ENCODE measurements at regions not wholly inside any gene's neighbourhood (a gene's known extent, or its start where the extent isn't known, plus 50 kb on each side); places are given as distances from the start of the nearest gene placed in this dataset.

DNA sequence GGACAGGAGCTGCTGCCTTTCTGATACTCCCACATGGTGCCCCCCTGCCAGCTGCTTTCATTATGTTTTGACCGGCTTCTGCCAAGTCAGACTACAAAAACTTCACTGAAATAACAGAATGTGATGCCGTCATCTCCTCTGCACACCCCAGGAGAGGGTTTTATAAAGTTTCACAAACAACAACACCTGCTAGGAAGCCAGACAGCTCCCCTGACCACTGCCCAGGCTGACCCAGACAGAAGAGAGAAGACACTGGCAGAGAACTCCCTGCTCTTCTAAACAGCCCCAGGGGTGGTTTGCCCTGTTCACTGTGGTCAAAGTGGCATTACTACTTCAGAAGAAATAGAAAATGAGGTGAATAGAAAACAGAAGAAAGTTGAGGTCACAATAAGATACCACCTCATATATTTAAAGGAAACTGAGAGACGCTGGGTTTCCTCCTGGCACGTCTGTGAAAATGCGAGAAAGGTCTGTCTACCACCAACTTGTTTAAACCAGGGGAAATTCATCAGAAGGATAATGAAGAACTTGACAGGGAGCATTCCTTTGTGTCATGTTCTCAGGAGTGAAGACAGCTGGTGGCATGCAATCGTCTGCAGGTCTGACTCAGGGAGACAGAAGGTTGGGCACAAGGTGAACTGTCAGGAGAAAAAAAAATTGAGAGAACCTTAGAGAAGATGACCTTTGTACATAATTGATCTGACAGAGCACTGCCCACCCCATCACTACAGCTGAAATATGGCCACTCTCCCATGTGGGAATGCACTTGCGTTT lies 119.0 kb upstream of the NFIA start:
- no peak for DNase-seq (ENCODE audit: low spot score in 2 of 2)
- 72 to 73% methylated on average over 7 of the region's 7 CpGs for WGBS, 2 donors
- TF ChIP-seq, protein P1, sequence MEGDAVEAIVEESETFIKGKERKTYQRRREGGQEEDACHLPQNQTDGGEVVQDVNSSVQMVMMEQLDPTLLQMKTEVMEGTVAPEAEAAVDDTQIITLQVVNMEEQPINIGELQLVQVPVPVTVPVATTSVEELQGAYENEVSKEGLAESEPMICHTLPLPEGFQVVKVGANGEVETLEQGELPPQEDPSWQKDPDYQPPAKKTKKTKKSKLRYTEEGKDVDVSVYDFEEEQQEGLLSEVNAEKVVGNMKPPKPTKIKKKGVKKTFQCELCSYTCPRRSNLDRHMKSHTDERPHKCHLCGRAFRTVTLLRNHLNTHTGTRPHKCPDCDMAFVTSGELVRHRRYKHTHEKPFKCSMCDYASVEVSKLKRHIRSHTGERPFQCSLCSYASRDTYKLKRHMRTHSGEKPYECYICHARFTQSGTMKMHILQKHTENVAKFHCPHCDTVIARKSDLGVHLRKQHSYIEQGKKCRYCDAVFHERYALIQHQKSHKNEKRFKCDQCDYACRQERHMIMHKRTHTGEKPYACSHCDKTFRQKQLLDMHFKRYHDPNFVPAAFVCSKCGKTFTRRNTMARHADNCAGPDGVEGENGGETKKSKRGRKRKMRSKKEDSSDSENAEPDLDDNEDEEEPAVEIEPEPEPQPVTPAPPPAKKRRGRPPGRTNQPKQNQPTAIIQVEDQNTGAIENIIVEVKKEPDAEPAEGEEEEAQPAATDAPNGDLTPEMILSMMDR (IDR thresholded peaks at IDR 0.05) = no peak
- TF ChIP-seq POLR2A (IDR thresholded peaks at IDR 0.05) = no peak
- intact Hi-C loops (cut with DNase I; ENCODE audit: low total_unique reads) = loop anchor here (10.0 kb wide), 1 partner anchor 989 kb away; no protein-coding TSS in a partner anchor
- no peak overlapping the region for H3K4me3 ChIP-seq (ENCODE audit: low read depth, poor library complexity, severe bottlenecking)

- no peak for DNase-seq (ENCODE audit: low spot score in 2 of 2)
- intact Hi-C loops (cut with DNase I; ENCODE audit: low total_unique reads) = loop anchor here (10.0 kb wide), 1 partner anchor 986 kb away; no protein-coding TSS in a partner anchor
- no peak overlapping the region for H3K4me3 ChIP-seq (ENCODE audit: low read depth, poor library complexity, severe bottlenecking)
- TF ChIP-seq POLR2A (IDR thresholded peaks at IDR 0.05) = no peak
- TF ChIP-seq, protein P1 (IDR thresholded peaks at IDR 0.05) = no peak
- WGBS, 2 donors = 75 to 83% methylated on average over 2 of the region's 2 CpGs
Observed at GRCh38 chr1:60960891-60961461, 121.4 kb upstream of the NFIA start.

DNA sequence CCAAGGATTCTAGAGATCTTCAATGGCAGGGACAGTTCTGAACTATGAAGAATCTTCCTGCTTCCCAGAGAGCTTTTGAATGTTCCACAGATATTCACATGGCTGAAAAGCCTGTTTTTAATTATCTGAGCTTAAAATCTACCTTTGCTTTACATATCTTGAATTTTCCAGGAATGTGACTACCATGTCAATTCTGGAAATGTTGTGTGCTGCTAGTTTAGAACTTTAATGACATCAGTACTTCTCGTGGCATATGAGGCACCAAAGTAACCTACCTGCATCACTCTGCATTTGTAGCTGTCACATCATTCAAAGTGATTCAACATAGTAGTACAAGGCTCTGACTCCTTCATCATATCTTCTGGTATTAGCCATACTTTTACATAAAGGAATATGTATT lies 122.7 kb upstream of the NFIA start:
- WGBS, 2 donors = 90 to 92% methylated on average over 1 of the region's 1 CpG
- intact Hi-C loops (cut with DNase I; ENCODE audit: low total_unique reads) = loop anchor here (10.0 kb wide), 1 partner anchor 985 kb away; no protein-coding TSS in a partner anchor
- no peak for DNase-seq (ENCODE audit: low spot score in 2 of 2)
- no peak for TF ChIP-seq POLR2A (IDR thresholded peaks at IDR 0.05)
- TF ChIP-seq, protein P1 (IDR thresholded peaks at IDR 0.05) = no peak
- no peak overlapping the region for H3K4me3 ChIP-seq (ENCODE audit: low read depth, poor library complexity, severe bottlenecking)

DNA sequence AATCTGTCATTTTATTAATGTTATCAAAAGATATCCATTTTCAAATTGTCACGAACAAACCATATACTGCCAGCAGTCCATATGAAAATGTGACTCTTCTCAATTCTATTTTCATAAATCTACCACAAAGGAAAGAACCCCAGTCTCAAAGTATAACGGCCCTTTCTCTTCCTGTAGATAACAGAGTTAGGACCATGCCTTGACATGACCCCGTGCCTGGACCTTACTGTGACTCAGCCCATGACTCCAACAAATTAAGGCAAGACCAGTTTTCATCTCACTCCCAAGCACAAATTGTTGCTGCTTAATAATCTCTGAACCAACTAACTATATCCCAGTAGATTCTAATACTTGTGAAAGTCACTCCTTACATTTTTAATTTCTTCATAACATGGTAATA lies 124.4 kb upstream of the NFIA start:
- intact Hi-C loops (cut with DNase I; ENCODE audit: low total_unique reads) = no loop called here
- WGBS, 2 donors = 78 to 82% methylated on average over 3 of the region's 3 CpGs
- TF ChIP-seq POLR2A (IDR thresholded peaks at IDR 0.05) = no peak
- TF ChIP-seq, protein P1 (IDR thresholded peaks at IDR 0.05) = no peak
- no peak overlapping the region for H3K4me3 ChIP-seq (ENCODE audit: low read depth, poor library complexity, severe bottlenecking)
- no peak for DNase-seq (ENCODE audit: low spot score in 2 of 2)

DNA sequence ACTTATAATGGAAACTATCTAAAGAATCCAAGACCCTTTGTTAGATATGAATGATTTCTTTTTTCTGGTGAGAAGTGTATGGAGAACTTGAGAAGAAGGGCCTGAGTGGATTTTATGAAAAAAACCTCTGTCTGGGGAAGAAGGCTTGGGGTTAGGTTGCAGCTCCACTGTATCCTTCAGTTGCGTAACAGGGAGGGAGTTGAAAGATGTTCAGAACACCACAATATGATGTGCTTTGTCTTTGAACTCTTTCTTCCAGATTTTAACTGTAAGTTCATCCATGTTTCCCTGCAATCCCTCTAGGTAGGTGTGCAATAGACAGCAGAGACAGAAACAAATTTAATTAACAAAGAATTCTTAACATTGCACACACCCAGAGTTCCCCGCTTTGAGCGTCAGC lies 125.8 kb upstream of the NFIA start:
- 96 to 97% methylated on average over 3 of the region's 3 CpGs for WGBS, 2 donors
- H3K4me3 ChIP-seq (ENCODE audit: low read depth, poor library complexity, severe bottlenecking) = no peak overlapping the region
- TF ChIP-seq POLR2A (IDR thresholded peaks at IDR 0.05) = no peak
- TF ChIP-seq, protein P1 (IDR thresholded peaks at IDR 0.05) = no peak
- no peak for DNase-seq (ENCODE audit: low spot score in 2 of 2)
- intact Hi-C loops (cut with DNase I; ENCODE audit: low total_unique reads) = no loop called here

Measured in lower leg skin (tissue), 4 donors.